GM12864 (cell line): ENCODE measurements at regions not wholly inside any gene's neighbourhood (a gene's known extent, or its start where the extent isn't known, plus 50 kb on each side); places are given as distances from the start of the nearest gene placed in this dataset.

Experiments used
- DNase-seq: peaks from one replicate; pipeline ENCODE4 v3.0.0-alpha.2; 2011; ENCODE audit warnings: low read depth
- H3K4me3 ChIP-seq: 2 replicates; pipeline ENCODE4 v1.5.1; 2011; ENCODE audit warnings: mild to moderate bottlenecking, low read depth, low read length, control low read depth
- TF ChIP-seq, protein P1 (sequence below): IDR thresholded peaks from 2 replicates; pipeline ENCODE4 v1.5.1; 2011; ENCODE audit warnings: low read depth, mild to moderate bottlenecking, moderate library complexity, low read length, control low read depth, inconsistent platforms; ENCODE audit errors: missing control alignments

DNA sequence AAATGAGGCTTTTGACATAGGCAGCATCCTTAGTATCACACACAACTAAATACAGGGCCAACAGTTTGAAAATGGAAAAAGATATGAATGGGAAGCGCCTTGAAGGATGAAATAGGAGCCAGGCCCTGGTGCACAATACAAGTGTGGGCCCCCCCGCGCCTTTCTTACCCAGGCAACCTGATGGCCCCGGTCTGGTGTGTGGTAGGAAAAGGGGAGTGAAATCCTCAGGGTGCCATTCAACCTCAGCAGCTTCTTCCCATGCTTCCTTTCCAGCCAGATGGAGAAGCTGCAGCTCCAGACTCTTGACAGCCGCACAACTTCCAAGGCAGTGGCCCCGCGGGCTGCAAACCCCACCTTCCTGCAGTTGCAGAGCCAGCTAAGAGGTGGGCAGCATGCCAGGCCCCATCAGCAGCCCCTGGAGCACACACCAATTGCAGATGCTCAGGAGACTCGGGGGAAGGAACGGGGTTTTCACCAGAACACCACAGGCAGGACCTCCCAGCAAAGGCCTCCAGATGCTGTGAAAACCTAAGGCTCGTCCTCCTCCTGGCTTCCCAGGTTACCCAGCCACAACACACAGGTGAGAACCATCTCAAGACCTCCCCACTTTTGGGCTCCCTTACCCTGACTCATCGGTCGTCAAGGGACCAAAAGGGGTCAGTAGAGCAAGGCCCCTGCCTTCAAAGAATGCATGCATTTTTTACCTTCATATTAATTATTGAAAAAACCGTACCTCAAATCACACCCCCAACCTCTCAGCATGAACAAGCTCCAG, 101.6 kb downstream of the CPN2 start:
- DNase-seq = no peak
- TF ChIP-seq, protein P1, sequence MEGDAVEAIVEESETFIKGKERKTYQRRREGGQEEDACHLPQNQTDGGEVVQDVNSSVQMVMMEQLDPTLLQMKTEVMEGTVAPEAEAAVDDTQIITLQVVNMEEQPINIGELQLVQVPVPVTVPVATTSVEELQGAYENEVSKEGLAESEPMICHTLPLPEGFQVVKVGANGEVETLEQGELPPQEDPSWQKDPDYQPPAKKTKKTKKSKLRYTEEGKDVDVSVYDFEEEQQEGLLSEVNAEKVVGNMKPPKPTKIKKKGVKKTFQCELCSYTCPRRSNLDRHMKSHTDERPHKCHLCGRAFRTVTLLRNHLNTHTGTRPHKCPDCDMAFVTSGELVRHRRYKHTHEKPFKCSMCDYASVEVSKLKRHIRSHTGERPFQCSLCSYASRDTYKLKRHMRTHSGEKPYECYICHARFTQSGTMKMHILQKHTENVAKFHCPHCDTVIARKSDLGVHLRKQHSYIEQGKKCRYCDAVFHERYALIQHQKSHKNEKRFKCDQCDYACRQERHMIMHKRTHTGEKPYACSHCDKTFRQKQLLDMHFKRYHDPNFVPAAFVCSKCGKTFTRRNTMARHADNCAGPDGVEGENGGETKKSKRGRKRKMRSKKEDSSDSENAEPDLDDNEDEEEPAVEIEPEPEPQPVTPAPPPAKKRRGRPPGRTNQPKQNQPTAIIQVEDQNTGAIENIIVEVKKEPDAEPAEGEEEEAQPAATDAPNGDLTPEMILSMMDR = no peak
- H3K4me3 ChIP-seq = no peak overlapping the region

DNA sequence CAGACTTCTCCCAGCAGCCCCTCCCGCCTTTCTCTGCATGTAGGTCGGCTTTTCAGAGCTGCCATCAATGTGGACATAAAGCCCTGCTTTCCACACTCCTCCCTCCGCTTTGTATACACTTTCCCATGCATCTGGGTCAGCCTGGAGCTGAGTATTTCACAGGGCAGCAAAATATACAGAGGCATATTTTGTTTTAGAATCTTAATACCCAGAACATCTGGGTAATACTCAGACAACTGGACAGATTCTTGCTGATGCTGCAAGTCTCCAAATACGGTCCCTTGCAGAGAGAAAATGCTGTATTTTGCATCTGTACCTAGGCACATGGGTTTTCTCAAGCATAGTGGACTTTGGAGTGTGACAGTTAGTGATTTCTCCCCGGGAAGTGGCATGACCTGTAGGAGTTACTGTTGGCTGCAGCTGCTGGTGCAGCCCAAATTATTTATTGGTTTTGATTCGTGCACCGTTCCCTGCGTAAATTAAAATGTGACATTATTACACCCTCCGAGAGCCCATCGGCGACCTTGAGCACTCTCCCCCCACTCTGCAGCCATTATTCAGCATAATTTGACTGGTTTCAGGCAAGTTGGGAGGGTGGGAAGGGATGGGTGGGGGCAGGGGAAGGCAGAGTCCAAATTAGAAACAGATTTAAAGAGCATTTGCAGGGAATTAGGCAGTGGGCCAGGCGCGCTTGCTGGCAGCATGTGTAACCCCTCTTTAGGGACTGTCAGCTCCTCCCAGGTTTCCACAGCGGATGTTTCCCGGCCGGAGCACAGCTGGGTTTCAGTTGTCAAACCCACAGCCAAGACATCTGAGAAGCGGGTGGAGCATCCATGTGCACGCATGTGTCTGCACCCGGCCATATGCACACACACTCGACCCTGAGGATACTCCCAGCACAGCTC, 100.8 kb downstream of the CPN2 start:
- TF ChIP-seq, protein P1 = no peak
- DNase-seq = no peak
- H3K4me3 ChIP-seq = no peak overlapping the region

DNA sequence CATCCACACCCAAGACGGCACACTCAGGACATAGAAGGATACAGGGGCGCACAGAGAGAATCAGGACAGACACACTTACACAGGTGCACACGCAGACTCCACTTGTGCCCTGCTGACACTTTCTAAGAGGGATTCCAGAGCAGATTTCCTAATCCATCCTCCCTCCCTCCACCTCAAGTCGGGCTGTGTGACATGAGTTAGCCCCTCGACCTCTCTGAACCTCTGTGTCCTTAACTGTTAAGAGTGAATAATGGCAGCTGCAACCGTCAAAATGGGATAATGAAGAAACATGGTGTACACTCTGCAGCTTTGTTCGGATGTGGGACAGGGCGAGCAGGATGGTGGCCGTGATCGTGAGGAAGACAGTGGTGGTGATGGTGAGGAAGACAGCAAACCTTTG, 100.1 kb downstream of the CPN2 start:
- TF ChIP-seq, protein P1 = no peak
- H3K4me3 ChIP-seq = no peak overlapping the region
- no peak for DNase-seq

DNA sequence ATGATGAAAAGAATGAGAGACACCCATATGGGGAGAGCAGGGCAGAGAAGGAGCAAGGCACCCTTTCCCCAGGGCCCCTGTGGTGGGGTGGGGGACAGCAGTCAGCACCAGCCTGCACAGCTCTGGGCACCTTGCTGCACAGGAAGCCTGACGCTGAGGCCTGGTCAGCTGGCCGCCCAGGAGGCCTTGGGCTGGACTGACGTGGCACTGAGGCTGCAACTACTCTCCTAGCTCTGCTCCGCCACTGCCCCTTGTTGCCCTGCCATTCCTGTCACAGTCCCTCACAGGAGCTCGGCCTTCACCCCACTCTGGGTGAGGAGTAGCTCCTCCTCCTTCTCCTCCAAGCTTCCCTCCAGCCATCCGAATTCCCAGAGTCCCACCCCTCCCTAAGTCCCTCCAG, 99.7 kb downstream of the CPN2 start:
- DNase-seq = no peak
- H3K4me3 ChIP-seq = no peak overlapping the region
- TF ChIP-seq, protein P1 = no peak

DNA sequence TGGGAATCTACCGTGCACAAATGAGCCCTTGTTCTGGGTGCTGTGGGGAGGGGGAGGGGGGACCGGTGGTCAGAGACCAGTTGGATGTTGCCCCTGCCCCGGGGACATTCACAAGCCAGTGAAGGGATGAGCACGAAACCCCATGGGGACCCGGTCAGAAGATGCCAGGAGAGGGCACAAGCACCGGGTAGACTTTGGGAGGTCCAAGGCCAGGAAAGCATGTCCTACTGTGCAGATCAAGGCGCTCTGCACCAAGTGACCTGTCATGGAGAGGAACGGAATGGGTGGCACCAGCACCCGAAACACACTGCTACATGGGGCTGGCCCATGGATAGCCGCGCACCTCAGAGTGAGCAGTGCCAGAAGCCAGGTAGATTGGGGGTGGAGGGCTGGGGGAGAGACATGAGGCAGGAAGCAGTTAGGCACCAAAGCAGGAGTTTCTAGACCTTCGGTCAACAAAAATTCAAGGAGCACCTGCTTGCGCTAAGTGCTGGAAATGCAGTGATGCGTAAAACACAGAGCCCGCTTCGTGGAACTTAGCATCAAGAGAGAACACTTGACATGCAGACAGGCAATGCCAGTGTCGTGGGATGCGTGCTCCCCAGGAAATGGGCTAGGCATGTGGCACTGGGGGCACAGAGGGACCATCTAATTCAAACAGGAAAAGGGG, 99.1 kb downstream of the CPN2 start:
- DNase-seq = no peak
- no peak overlapping the region for H3K4me3 ChIP-seq
- TF ChIP-seq, protein P1 = no peak

DNA sequence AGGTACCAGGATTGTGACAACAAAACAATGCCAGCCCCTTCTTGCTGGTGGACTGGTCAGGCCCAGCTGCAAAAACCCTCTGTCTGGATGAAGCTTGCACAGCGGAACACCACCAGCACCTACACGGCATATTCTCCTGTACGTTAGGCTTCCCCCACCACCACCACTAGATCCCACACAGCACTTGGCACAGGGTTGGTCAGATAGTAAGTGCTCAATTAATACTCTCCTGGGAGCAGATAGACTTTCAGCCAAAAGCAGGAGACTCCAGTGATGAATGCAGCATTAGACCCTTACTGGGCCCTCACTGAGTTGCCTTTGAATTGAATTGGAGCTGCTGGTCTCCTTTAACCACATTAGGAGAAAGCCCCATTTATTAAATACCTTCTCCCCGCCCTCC, 97.9 kb downstream of the CPN2 start:
- TF ChIP-seq, protein P1 = no peak
- H3K4me3 ChIP-seq = no peak overlapping the region
- no peak for DNase-seq
